ENCODE measurements at regions not wholly inside any gene's neighbourhood (a gene's known extent, or its start where the extent isn't known, plus 50 kb on each side); places are given as distances from the start of the nearest gene placed in this dataset.
"Not testable (repeated sequence)": the region's sequence is repeated elsewhere in the genome, so short reads cannot be mapped to it uniquely, and the experiment has no call there.

GRCh38 chrX:143287236-143287635 is 230.0 kb downstream of the SPANXN3 start:
- Histone ChIP-seq H3K36me3 (ENCODE audit: insufficient read depth, low read length) (no peaks in the 10 kb centered on the region), H3K4me3 (no peak overlapping the region), H3K9ac (ENCODE audit: insufficient read length) (no peak overlapping the region), H3K27ac (no peak overlapping the region), H3K9me3 (ENCODE audit: low read depth, low read length) (no peaks in the 10 kb centered on the region)
- no peak for DNase-seq (ENCODE audit: low read depth, low spot score)
- TF ChIP-seq POLR2AphosphoS5 (IDR thresholded peaks at IDR 0.05; ENCODE audit: borderline replicate concordance, low read depth, low read length) (no peak), FOXP2 (optimal IDR thresholded peaks at IDR 0.05; ENCODE audit: control extremely low read depth, extremely low read length, insufficient read depth) (no peak), EZH2 (IDR thresholded peaks at IDR 0.05) (no peak)

- Histone ChIP-seq H3K36me3 (ENCODE audit: insufficient read depth, low read length) (no peaks in the 10 kb centered on the region), H3K4me3 (no peak overlapping the region), H3K9me3 (ENCODE audit: low read depth, low read length) (no peaks in the 10 kb centered on the region), H3K27ac (no peak overlapping the region), H3K9ac (ENCODE audit: insufficient read length) (no peak overlapping the region)
- DNase-seq (ENCODE audit: low read depth, low spot score), result no peak
- TF ChIP-seq EZH2 (IDR thresholded peaks at IDR 0.05), result no peak
- TF ChIP-seq FOXP2 (optimal IDR thresholded peaks at IDR 0.05; ENCODE audit: control extremely low read depth, extremely low read length, insufficient read depth), result no peak
- TF ChIP-seq POLR2AphosphoS5 (IDR thresholded peaks at IDR 0.05; ENCODE audit: borderline replicate concordance, low read depth, low read length), result no peak
Measured at GRCh38 chrX:143270317-143270716, 244.6 kb downstream of the SPANXN4 start.

- not testable (repeated sequence) for H3K4me3 ChIP-seq; DNase-seq (ENCODE audit: low read depth, low spot score); H3K9me3 ChIP-seq (ENCODE audit: low read depth, low read length); H3K36me3 ChIP-seq (ENCODE audit: insufficient read depth, low read length); H3K27ac ChIP-seq; H3K9ac ChIP-seq (ENCODE audit: insufficient read length)
Measured at GRCh38 chrX:143244593-143244992, 218.9 kb downstream of the SPANXN4 start.

- H3K27ac ChIP-seq, result no peak overlapping the region
- H3K4me3 ChIP-seq, result no peak overlapping the region
- H3K9me3 ChIP-seq (ENCODE audit: low read depth, low read length), result no peaks in the 10 kb centered on the region
- DNase-seq (ENCODE audit: low read depth, low spot score), result no peak
- no peak overlapping the region for H3K9ac ChIP-seq (ENCODE audit: insufficient read length)
- H3K36me3 ChIP-seq (ENCODE audit: insufficient read depth, low read length), result no peaks in the 10 kb centered on the region
- no peak for TF ChIP-seq EZH2 (IDR thresholded peaks at IDR 0.05)
- no peak for TF ChIP-seq FOXP2 (optimal IDR thresholded peaks at IDR 0.05; ENCODE audit: control extremely low read depth, extremely low read length, insufficient read depth)
- no peak for TF ChIP-seq POLR2AphosphoS5 (IDR thresholded peaks at IDR 0.05; ENCODE audit: borderline replicate concordance, low read depth, low read length)
Measured at GRCh38 chrX:143240658-143241057, 214.9 kb downstream of the SPANXN4 start.

GRCh38 chrX:143231492-143231891 is 205.8 kb downstream of the SPANXN4 start:
- no peak overlapping the region for H3K9ac ChIP-seq (ENCODE audit: insufficient read length)
- DNase-seq (ENCODE audit: low read depth, low spot score), result no peak
- no peaks in the 10 kb centered on the region for H3K9me3 ChIP-seq (ENCODE audit: low read depth, low read length)
- TF ChIP-seq EZH2 (IDR thresholded peaks at IDR 0.05) (no peak), POLR2AphosphoS5 (IDR thresholded peaks at IDR 0.05; ENCODE audit: borderline replicate concordance, low read depth, low read length) (no peak), FOXP2 (optimal IDR thresholded peaks at IDR 0.05; ENCODE audit: control extremely low read depth, extremely low read length, insufficient read depth) (no peak)
- H3K27ac ChIP-seq, result no peak overlapping the region
- no peak overlapping the region for H3K4me3 ChIP-seq
- no peaks in the 10 kb centered on the region for H3K36me3 ChIP-seq (ENCODE audit: insufficient read depth, low read length)

- not testable (repeated sequence) for H3K4me3 ChIP-seq; H3K9ac ChIP-seq (ENCODE audit: insufficient read length); H3K36me3 ChIP-seq (ENCODE audit: insufficient read depth, low read length); H3K27ac ChIP-seq; H3K9me3 ChIP-seq (ENCODE audit: low read depth, low read length); DNase-seq (ENCODE audit: low read depth, low spot score)
Measured at GRCh38 chrX:143228600-143228999, 202.9 kb downstream of the SPANXN4 start.

GRCh38 chrX:143206966-143207365 is 181.2 kb downstream of the SPANXN4 start:
- Histone ChIP-seq H3K9ac (ENCODE audit: insufficient read length) (no peak overlapping the region), H3K4me3 (no peak overlapping the region), H3K27ac (no peak overlapping the region), H3K36me3 (ENCODE audit: insufficient read depth, low read length) (no peaks in the 10 kb centered on the region), H3K9me3 (ENCODE audit: low read depth, low read length) (no peaks in the 10 kb centered on the region)
- no peak for TF ChIP-seq EZH2 (IDR thresholded peaks at IDR 0.05)
- no peak for TF ChIP-seq POLR2AphosphoS5 (IDR thresholded peaks at IDR 0.05; ENCODE audit: borderline replicate concordance, low read depth, low read length)
- no peak for TF ChIP-seq FOXP2 (optimal IDR thresholded peaks at IDR 0.05; ENCODE audit: control extremely low read depth, extremely low read length, insufficient read depth)
- DNase-seq (ENCODE audit: low read depth, low spot score), result no peak

- Histone ChIP-seq H3K36me3 (ENCODE audit: insufficient read depth, low read length) (no peaks in the 10 kb centered on the region), H3K27ac (no peak overlapping the region), H3K9me3 (ENCODE audit: low read depth, low read length) (no peaks in the 10 kb centered on the region), H3K4me3 (no peak overlapping the region), H3K9ac (ENCODE audit: insufficient read length) (no peak overlapping the region)
- TF ChIP-seq EZH2 (IDR thresholded peaks at IDR 0.05), result no peak
- no peak for TF ChIP-seq FOXP2 (optimal IDR thresholded peaks at IDR 0.05; ENCODE audit: control extremely low read depth, extremely low read length, insufficient read depth)
- DNase-seq (ENCODE audit: low read depth, low spot score), result no peak
Measured at GRCh38 chrX:143171703-143172102, 146.0 kb downstream of the SPANXN4 start.

GRCh38 chrX:143165778-143166177 is 140.1 kb downstream of the SPANXN4 start:
- no peaks in the 10 kb centered on the region for H3K9me3 ChIP-seq (ENCODE audit: low read depth, low read length)
- H3K4me3 ChIP-seq, result no peak overlapping the region
- no peak overlapping the region for H3K9ac ChIP-seq (ENCODE audit: insufficient read length)
- no peak for DNase-seq (ENCODE audit: low read depth, low spot score)
- no peaks in the 10 kb centered on the region for H3K36me3 ChIP-seq (ENCODE audit: insufficient read depth, low read length)
- H3K27ac ChIP-seq, result no peak overlapping the region
- TF ChIP-seq EZH2 (IDR thresholded peaks at IDR 0.05) (no peak), POLR2AphosphoS5 (IDR thresholded peaks at IDR 0.05; ENCODE audit: borderline replicate concordance, low read depth, low read length) (no peak), FOXP2 (optimal IDR thresholded peaks at IDR 0.05; ENCODE audit: control extremely low read depth, extremely low read length, insufficient read depth) (no peak)
